Epithelial cell of esophagus (primary cell): ENCODE measurements at regions not wholly inside any gene's neighbourhood (a gene's known extent, or its start where the extent isn't known, plus 50 kb on each side); places are given as distances from the start of the nearest gene placed in this dataset.
A peak's percentile ranks its signal among the peaks of the same experiment; 100 is the strongest.

Experiments used
- DNase-seq: peaks from one replicate; pipeline ENCODE4 v3.0.0; 2010; ENCODE audit warnings: low read depth
- H3K4me3 ChIP-seq: 2 replicates; pipeline ENCODE4 v1.5.1; 2011; ENCODE audit warnings: mild to moderate bottlenecking, low read length, control low read depth
- CTCF ChIP-seq: IDR thresholded peaks from 2 replicates; pipeline ENCODE4 v1.5.1; 2011; ENCODE audit warnings: low read depth, mild to moderate bottlenecking, low read length, control low read depth, inconsistent platforms; ENCODE audit not compliant: insufficient read depth; ENCODE audit errors: missing control alignments

GRCh38 chr10:6305401-6306321 lies 102.9 kb downstream of the PFKFB3 start:
- no peak overlapping the region for H3K4me3 ChIP-seq
- DNase-seq: no peak
- TF ChIP-seq CTCF: no peak

- TF ChIP-seq CTCF: no peak
- no peak for DNase-seq
- H3K4me3 ChIP-seq: no peak overlapping the region
These were observed 104.2 kb downstream of the PFKFB3 start for GRCh38 chr10:6306917-6307316.

GRCh38 chr10:6309816-6310215 lies 107.1 kb downstream of the PFKFB3 start:
- H3K4me3 ChIP-seq: no peak overlapping the region
- TF ChIP-seq CTCF: no peak
- peak; percentile 74 for DNase-seq

GRCh38 chr10:6310977-6311376 lies 108.2 kb downstream of the PFKFB3 start:
- no peak overlapping the region for H3K4me3 ChIP-seq
- TF ChIP-seq CTCF: no peak
- no peak for DNase-seq

- no peak overlapping the region for H3K4me3 ChIP-seq
- no peak for DNase-seq
- no peak for TF ChIP-seq CTCF
These were observed 109.1 kb downstream of the PFKFB3 start for GRCh38 chr10:6311700-6312330.

GRCh38 chr10:6312636-6313035 lies 109.9 kb downstream of the PFKFB3 start:
- H3K4me3 ChIP-seq: no peak overlapping the region
- no peak for TF ChIP-seq CTCF
- no peak for DNase-seq
